IgD-negative memory B cell (primary cell): ENCODE measurements at regions not wholly inside any gene's neighbourhood (a gene's known extent, or its start where the extent isn't known, plus 50 kb on each side); places are given as distances from the start of the nearest gene placed in this dataset.

Source experiments
- H3K27ac Mint-ChIP-seq, 3 donors: one replicate each; pipeline ENCODE4 v1.8.0; 2020 to 2022; ENCODE audit warnings: mild to moderate bottlenecking in 3 of 3, mixed read lengths in 3 of 3, moderate library complexity in 1 of 3
- H3K27me3 Mint-ChIP-seq: one replicate; pipeline ENCODE4 v1.8.0; 2021; ENCODE audit warnings: mixed read lengths
- H3K36me3 Mint-ChIP-seq: one replicate; pipeline ENCODE4 v1.8.0; 2020; ENCODE audit warnings: mild to moderate bottlenecking, mixed read lengths
- H3K4me1 Mint-ChIP-seq, 3 donors: one replicate each; pipeline ENCODE4 v1.8.0; 2020 to 2022; ENCODE audit warnings: mixed read lengths in 3 of 3, mild to moderate bottlenecking in 1 of 3
- H3K4me3 Mint-ChIP-seq, 4 donors: one replicate each; pipeline ENCODE4 v1.8.0; 2020 to 2022; ENCODE audit warnings: mild to moderate bottlenecking in 4 of 4, mixed read lengths in 4 of 4, moderate library complexity in 3 of 4
- H3K9me3 Mint-ChIP-seq, 3 donors: one replicate each; pipeline ENCODE4 v1.8.0; 2020 to 2021; ENCODE audit warnings: mixed read lengths in 3 of 3, mild to moderate bottlenecking in 1 of 3

- Mint-ChIP-seq H3K4me3 (no peak overlapping the region), H3K9me3 (peaks cover 0 to 3% (median 1%) of the 10 kb centered on the region in 3 donors), H3K27me3 (no peaks in the 10 kb centered on the region), H3K4me1 (no peaks in the 10 kb centered on the region), H3K36me3 (no peaks in the 10 kb centered on the region), H3K27ac (no peak overlapping the region)
These were observed 240.8 kb upstream of the PIK3C3 start for GRCh38 chr18:41713969-41714825.

- H3K27ac Mint-ChIP-seq: no peak overlapping the region
- H3K27me3 Mint-ChIP-seq: no peaks in the 10 kb centered on the region
- H3K36me3 Mint-ChIP-seq: no peaks in the 10 kb centered on the region
- H3K9me3 Mint-ChIP-seq: peaks cover 3 to 6% (median 3%) of the 10 kb centered on the region in 3 donors
- no peak overlapping the region for H3K4me3 Mint-ChIP-seq
- H3K4me1 Mint-ChIP-seq: no peaks in the 10 kb centered on the region
These were observed 248.7 kb upstream of the PIK3C3 start for GRCh38 chr18:41706301-41706700.

GRCh38 chr18:41703744-41704530 is 251.1 kb upstream of the PIK3C3 start:
- no peak overlapping the region for H3K4me3 Mint-ChIP-seq
- no peaks in the 10 kb centered on the region for H3K36me3 Mint-ChIP-seq

GRCh38 chr18:41700416-41700815 is 254.6 kb upstream of the PIK3C3 start:
- H3K27ac Mint-ChIP-seq: no peak overlapping the region
- peaks cover 0 to 4% (median 1%) of the 10 kb centered on the region in 3 donors for H3K4me1 Mint-ChIP-seq
- no peaks in the 10 kb centered on the region for H3K36me3 Mint-ChIP-seq
- H3K27me3 Mint-ChIP-seq: no peaks in the 10 kb centered on the region
- peaks cover 0 to 11% (median 3%) of the 10 kb centered on the region in 3 donors for H3K9me3 Mint-ChIP-seq
- no peak overlapping the region for H3K4me3 Mint-ChIP-seq

More at GRCh38 chr18:41703744-41704530, 251.1 kb upstream of the PIK3C3 start:
- H3K4me1 Mint-ChIP-seq: no peaks in the 10 kb centered on the region
- peaks cover 0 to 13% (median 3%) of the 10 kb centered on the region in 3 donors for H3K9me3 Mint-ChIP-seq
- no peak overlapping the region for H3K27ac Mint-ChIP-seq
- no peaks in the 10 kb centered on the region for H3K27me3 Mint-ChIP-seq

DNA sequence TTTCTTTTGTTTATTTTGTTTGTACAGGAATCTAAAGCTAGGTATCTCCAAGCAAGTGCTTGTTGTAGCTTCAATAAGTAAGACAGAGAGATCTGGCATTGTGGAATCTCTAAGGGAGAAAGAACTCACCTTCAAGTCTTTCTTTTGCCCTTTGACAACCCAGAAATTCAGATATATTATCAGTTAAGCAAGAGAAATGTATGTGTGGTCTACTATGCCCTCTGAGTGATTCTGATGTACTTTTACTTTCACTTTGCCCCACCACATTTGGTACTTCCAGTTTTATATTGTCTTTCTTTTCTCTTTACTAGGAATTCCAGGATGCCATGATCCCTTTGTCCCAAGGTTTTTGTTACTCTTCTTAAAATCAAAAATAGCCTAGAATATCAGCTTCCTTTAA is 259.6 kb upstream of the PIK3C3 start:
- Mint-ChIP-seq H3K27me3 (no peaks in the 10 kb centered on the region), H3K4me3 (no peak overlapping the region), H3K27ac (no peak overlapping the region), H3K4me1 (peaks cover 0 to 5% (median 1%) of the 10 kb centered on the region in 3 donors), H3K9me3 (peaks cover 0 to 12% (median 2%) of the 10 kb centered on the region in 3 donors), H3K36me3 (no peaks in the 10 kb centered on the region)

DNA sequence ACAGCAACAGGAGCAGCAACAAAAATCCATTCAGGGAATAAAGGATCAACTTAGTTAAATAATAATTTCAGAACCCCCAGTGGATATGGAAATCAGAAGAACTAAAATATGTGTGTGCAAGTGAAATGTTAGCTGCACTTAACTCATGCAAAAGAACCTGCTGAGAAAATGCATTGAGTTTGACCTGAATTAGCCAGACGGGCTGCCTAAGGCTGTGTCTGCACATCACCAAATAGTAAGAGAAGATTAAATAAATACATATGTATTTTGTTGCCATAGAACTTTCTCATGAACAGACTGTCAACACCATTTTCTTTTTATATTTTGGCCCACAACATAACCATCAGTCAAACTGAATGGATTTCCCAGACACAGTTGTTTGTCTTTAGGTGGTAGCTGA is 262.0 kb upstream of the PIK3C3 start:
- Mint-ChIP-seq H3K36me3 (peaks cover 1% of the 10 kb centered on the region), H3K27me3 (no peaks in the 10 kb centered on the region), H3K4me3 (no peak overlapping the region), H3K4me1 (peaks cover 0 to 5% (median 1%) of the 10 kb centered on the region in 3 donors), H3K27ac (no peak overlapping the region), H3K9me3 (peaks cover 2 to 13% (median 2%) of the 10 kb centered on the region in 3 donors)

GRCh38 chr18:41690332-41691127 is 264.5 kb upstream of the PIK3C3 start:
- Mint-ChIP-seq H3K4me1 (peaks cover 0 to 2% (median under 1%) of the 10 kb centered on the region in 3 donors), H3K4me3 (no peak overlapping the region), H3K27ac (no peak overlapping the region), H3K27me3 (no peaks in the 10 kb centered on the region), H3K36me3 (peaks cover 1% of the 10 kb centered on the region), H3K9me3 (peaks cover 2 to 13% (median 2%) of the 10 kb centered on the region in 3 donors)

- H3K9me3 Mint-ChIP-seq: peaks cover 3 to 10% (median 6%) of the 10 kb centered on the region in 3 donors
- H3K27ac Mint-ChIP-seq: no peak overlapping the region
- H3K27me3 Mint-ChIP-seq: no peaks in the 10 kb centered on the region
- H3K4me3 Mint-ChIP-seq: no peak overlapping the region
- peaks cover 1% of the 10 kb centered on the region for H3K36me3 Mint-ChIP-seq
- no peaks in the 10 kb centered on the region for H3K4me1 Mint-ChIP-seq
These were observed 267.9 kb upstream of the PIK3C3 start for GRCh38 chr18:41687138-41687537.

- Mint-ChIP-seq H3K9me3 (peaks cover 3 to 6% (median 4%) of the 10 kb centered on the region in 3 donors), H3K27ac (no peak overlapping the region), H3K36me3 (no peaks in the 10 kb centered on the region), H3K4me1 (no peaks in the 10 kb centered on the region), H3K27me3 (no peaks in the 10 kb centered on the region), H3K4me3 (no peak overlapping the region)
These were observed 273.7 kb upstream of the PIK3C3 start for GRCh38 chr18:41681138-41681880.

GRCh38 chr18:41674506-41674905 is 280.5 kb upstream of the PIK3C3 start:
- no peak overlapping the region for H3K27ac Mint-ChIP-seq
- no peak overlapping the region for H3K4me3 Mint-ChIP-seq

DNA sequence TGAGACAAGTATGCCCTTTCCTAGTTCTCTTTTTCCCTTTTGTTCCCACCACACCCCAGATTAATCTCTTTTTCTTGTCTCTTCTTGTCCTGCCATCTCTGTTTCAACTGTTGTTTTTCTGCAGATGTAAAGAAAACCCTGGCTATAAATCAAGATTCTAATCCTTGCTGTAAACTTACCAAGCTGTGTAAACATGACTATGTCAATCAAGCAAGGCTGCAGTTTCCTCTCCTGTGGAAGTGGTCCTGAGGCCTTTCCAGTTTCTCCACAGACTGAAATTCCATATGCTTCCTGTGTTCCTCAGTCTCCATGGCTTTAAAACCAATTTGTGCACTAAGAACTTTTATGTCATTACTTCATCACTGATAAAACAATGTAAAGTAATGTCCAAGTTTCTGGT is 288.8 kb upstream of the PIK3C3 start:
- Mint-ChIP-seq H3K9me3 (peaks cover 2 to 11% (median 4%) of the 10 kb centered on the region in 3 donors), H3K27me3 (no peaks in the 10 kb centered on the region), H3K4me3 (no peak overlapping the region), H3K4me1 (no peaks in the 10 kb centered on the region), H3K36me3 (no peaks in the 10 kb centered on the region), H3K27ac (no peak overlapping the region)

More at GRCh38 chr18:41674506-41674905, 280.5 kb upstream of the PIK3C3 start:
- Mint-ChIP-seq H3K9me3 (peaks cover 3 to 11% (median 5%) of the 10 kb centered on the region in 3 donors), H3K27me3 (no peaks in the 10 kb centered on the region), H3K4me1 (no peaks in the 10 kb centered on the region), H3K36me3 (no peaks in the 10 kb centered on the region)

- H3K36me3 Mint-ChIP-seq: no peaks in the 10 kb centered on the region
- H3K27ac Mint-ChIP-seq: no peak overlapping the region
- H3K4me3 Mint-ChIP-seq: no peak overlapping the region
- H3K4me1 Mint-ChIP-seq: no peaks in the 10 kb centered on the region
- no peaks in the 10 kb centered on the region for H3K27me3 Mint-ChIP-seq
- peaks cover 0 to 9% (median 4%) of the 10 kb centered on the region in 3 donors for H3K9me3 Mint-ChIP-seq
These were observed 289.8 kb upstream of the PIK3C3 start for GRCh38 chr18:41665210-41665609.

GRCh38 chr18:41660654-41661053 is 294.4 kb upstream of the PIK3C3 start:
- Mint-ChIP-seq H3K4me1 (no peaks in the 10 kb centered on the region), H3K36me3 (no peaks in the 10 kb centered on the region), H3K27ac (no peak overlapping the region), H3K9me3 (peaks cover 0 to 9% (median 4%) of the 10 kb centered on the region in 3 donors), H3K27me3 (no peaks in the 10 kb centered on the region), H3K4me3 (no peak overlapping the region)
